Muscle layer of colon (tissue), 2 donors: ENCODE measurements at regions not wholly inside any gene's neighbourhood (a gene's known extent, or its start where the extent isn't known, plus 50 kb on each side); places are given as distances from the start of the nearest gene placed in this dataset.

Experiments
- H3K27ac ChIP-seq: one replicate; pipeline ENCODE4 v1.7.0; 2013; ENCODE audit warnings: low read depth, mild to moderate bottlenecking, low read length, moderate library complexity
- H3K27me3 ChIP-seq, 2 donors: one replicate each; pipeline ENCODE4 v1.7.0; 2013; ENCODE audit warnings: low read length in 2 of 2, mild to moderate bottlenecking in 2 of 2; ENCODE audit not compliant: insufficient read depth in 2 of 2, control insufficient read depth in 1 of 2
- H3K36me3 ChIP-seq: one replicate; pipeline ENCODE4 v1.7.0; 2013; ENCODE audit warnings: mild to moderate bottlenecking, low read length; ENCODE audit not compliant: insufficient read depth
- H3K4me1 ChIP-seq: one replicate; pipeline ENCODE4 v1.7.0; 2013; ENCODE audit warnings: mild to moderate bottlenecking, low read length; ENCODE audit not compliant: insufficient read depth
- H3K4me3 ChIP-seq, 2 donors: one replicate each; pipeline ENCODE4 v1.7.0; 2013; ENCODE audit warnings: low read length in 2 of 2, low read depth in 1 of 2, mild to moderate bottlenecking in 1 of 2, moderate library complexity in 1 of 2
- H3K9ac ChIP-seq: one replicate; pipeline ENCODE4 v1.7.0; 2013; ENCODE audit warnings: low read length
- H3K9me3 ChIP-seq: one replicate; pipeline ENCODE4 v1.7.0; 2013; ENCODE audit warnings: mild to moderate bottlenecking, low read length
- donor health status: abdominal sarcoma.
- donor health status: Adenocarcinoma of cecum.

GRCh38 chr4:45778514-45778913, 345.3 kb downstream of the GABRG1 start:
- Histone ChIP-seq H3K4me3 (no peak overlapping the region), H3K9ac (no peak overlapping the region), H3K27me3 (no peaks in the 10 kb centered on the region), H3K9me3 (no peaks in the 10 kb centered on the region), H3K27ac (no peak overlapping the region), H3K4me1 (no peaks in the 10 kb centered on the region), H3K36me3 (no peaks in the 10 kb centered on the region)

- H3K27ac ChIP-seq = no peak overlapping the region
- H3K27me3 ChIP-seq = no peaks in the 10 kb centered on the region
- H3K4me3 ChIP-seq = no peak overlapping the region
- H3K9ac ChIP-seq = no peak overlapping the region
- H3K36me3 ChIP-seq = no peaks in the 10 kb centered on the region
- H3K4me1 ChIP-seq = no peaks in the 10 kb centered on the region
- H3K9me3 ChIP-seq = no peaks in the 10 kb centered on the region
Observed at GRCh38 chr4:45776146-45776545, 347.7 kb downstream of the GABRG1 start.

GRCh38 chr4:45770958-45771357, 352.9 kb downstream of the GABRG1 start:
- Histone ChIP-seq H3K27me3 (no peaks in the 10 kb centered on the region), H3K9ac (no peak overlapping the region), H3K4me3 (no peak overlapping the region), H3K9me3 (no peaks in the 10 kb centered on the region), H3K36me3 (no peaks in the 10 kb centered on the region), H3K27ac (no peak overlapping the region), H3K4me1 (no peaks in the 10 kb centered on the region)

- Histone ChIP-seq H3K4me1 (no peaks in the 10 kb centered on the region), H3K27me3 (no peaks in the 10 kb centered on the region), H3K27ac (no peak overlapping the region), H3K9ac (no peak overlapping the region), H3K4me3 (no peak overlapping the region), H3K36me3 (no peaks in the 10 kb centered on the region), H3K9me3 (no peaks in the 10 kb centered on the region)
Observed at GRCh38 chr4:45765521-45765920, 358.3 kb downstream of the GABRG1 start.

- no peaks in the 10 kb centered on the region for H3K36me3 ChIP-seq
- no peaks in the 10 kb centered on the region for H3K9me3 ChIP-seq
- H3K27me3 ChIP-seq = no peaks in the 10 kb centered on the region
- H3K4me1 ChIP-seq = peaks cover 8% of the 10 kb centered on the region
- H3K27ac ChIP-seq = no peak overlapping the region
- H3K4me3 ChIP-seq = no peak overlapping the region
- no peak overlapping the region for H3K9ac ChIP-seq
Observed at GRCh38 chr4:45751877-45752530, 371.9 kb downstream of the GABRG1 start.

GRCh38 chr4:45750721-45751120, 373.1 kb downstream of the GABRG1 start:
- no peak overlapping the region for H3K9ac ChIP-seq
- H3K27ac ChIP-seq = no peak overlapping the region
- H3K4me1 ChIP-seq = peaks cover 8% of the 10 kb centered on the region
- H3K4me3 ChIP-seq = no peak overlapping the region
- no peaks in the 10 kb centered on the region for H3K9me3 ChIP-seq
- no peaks in the 10 kb centered on the region for H3K36me3 ChIP-seq
- H3K27me3 ChIP-seq = no peaks in the 10 kb centered on the region

GRCh38 chr4:45745741-45746140, 378.1 kb downstream of the GABRG1 start:
- no peaks in the 10 kb centered on the region for H3K36me3 ChIP-seq
- H3K4me1 ChIP-seq = peaks cover 1% of the 10 kb centered on the region
- H3K27ac ChIP-seq = no peak overlapping the region
- H3K9me3 ChIP-seq = no peaks in the 10 kb centered on the region
- no peak overlapping the region for H3K9ac ChIP-seq
- H3K4me3 ChIP-seq = no peak overlapping the region
- no peaks in the 10 kb centered on the region for H3K27me3 ChIP-seq

GRCh38 chr4:45741897-45742296, 382.0 kb downstream of the GABRG1 start:
- H3K9ac ChIP-seq = no peak overlapping the region
- no peaks in the 10 kb centered on the region for H3K36me3 ChIP-seq
- no peak overlapping the region for H3K4me3 ChIP-seq
- no peak overlapping the region for H3K27ac ChIP-seq
- no peaks in the 10 kb centered on the region for H3K4me1 ChIP-seq
- no peaks in the 10 kb centered on the region for H3K27me3 ChIP-seq
- no peaks in the 10 kb centered on the region for H3K9me3 ChIP-seq

GRCh38 chr4:45732161-45732560, 391.7 kb downstream of the GABRG1 start:
- H3K4me1 ChIP-seq = no peaks in the 10 kb centered on the region

GRCh38 chr4:45716093-45716492, 407.8 kb downstream of the GABRG1 start:
- Histone ChIP-seq H3K4me1 (no peaks in the 10 kb centered on the region), H3K27ac (no peak overlapping the region), H3K9ac (no peak overlapping the region), H3K4me3 (no peak overlapping the region), H3K27me3 (no peaks in the 10 kb centered on the region), H3K9me3 (no peaks in the 10 kb centered on the region), H3K36me3 (no peaks in the 10 kb centered on the region)

More at GRCh38 chr4:45732161-45732560, 391.7 kb downstream of the GABRG1 start:
- H3K9ac ChIP-seq = no peak overlapping the region
- H3K27me3 ChIP-seq = no peaks in the 10 kb centered on the region
- H3K27ac ChIP-seq = no peak overlapping the region
- H3K4me3 ChIP-seq = no peak overlapping the region
- H3K9me3 ChIP-seq = no peaks in the 10 kb centered on the region
- no peaks in the 10 kb centered on the region for H3K36me3 ChIP-seq

- Histone ChIP-seq H3K27me3 (no peaks in the 10 kb centered on the region), H3K4me3 (no peak overlapping the region), H3K27ac (no peak overlapping the region)
Observed at GRCh38 chr4:45713996-45714395, 409.9 kb downstream of the GABRG1 start.

GRCh38 chr4:45701621-45702020, 422.2 kb downstream of the GABRG1 start:
- Histone ChIP-seq H3K27ac (no peak overlapping the region), H3K9ac (no peak overlapping the region), H3K9me3 (no peaks in the 10 kb centered on the region), H3K4me1 (no peaks in the 10 kb centered on the region), H3K27me3 (no peaks in the 10 kb centered on the region), H3K36me3 (no peaks in the 10 kb centered on the region), H3K4me3 (no peak overlapping the region)

More at GRCh38 chr4:45713996-45714395, 409.9 kb downstream of the GABRG1 start:
- H3K9ac ChIP-seq = no peak overlapping the region
- H3K4me1 ChIP-seq = no peaks in the 10 kb centered on the region
- H3K9me3 ChIP-seq = no peaks in the 10 kb centered on the region
- H3K36me3 ChIP-seq = no peaks in the 10 kb centered on the region
